T-cell (primary cell): ENCODE measurements at regions not wholly inside any gene's neighbourhood (a gene's known extent, or its start where the extent isn't known, plus 50 kb on each side); places are given as distances from the start of the nearest gene placed in this dataset.

Experiments
- ATAC-seq, 4 experiments: fragments of 200-7000 bp in 3 of 4; fragments of 150-1000 bp in 1 of 4; cut with Tn5 transposase; replicated peaks in 1 of 4; 1 replicate in 3 of 4; 2 replicates in 1 of 4; pipeline ENCODE4 v1.10.0; 2021; ENCODE audit warnings: moderate library complexity in 3 of 4, mild to moderate bottlenecking in 2 of 4, moderate number of reproducible peaks in 1 of 4
- CTCF ChIA-PET, 2 donors: fragments of 300-600 bp; sonication (Branson Sonifier 250); formaldehyde crosslinking; loops; one replicate each; lab custom pipeline; 2022; ENCODE audit warnings: antibody characterized with exemption in 2 of 2; lab: Charles Lee
- POLR2A ChIA-PET, 2 donors: fragments of 300-600 bp; sonication (Branson Sonifier 250); formaldehyde crosslinking; loops; one replicate each; lab custom pipeline; 2022; ENCODE audit warnings: antibody characterized with exemption in 2 of 2; lab: Charles Lee
- DNase-seq, 35 experiments: peaks; one replicate each; pipeline versions ENCODE4 v3.0.0 to v3.0.0-alpha.2; 2013 to 2023
- H3K27ac ChIP-seq: one replicate; pipeline ENCODE4 v1.5.1; 2013; ENCODE audit warnings: low read length
- H3K27me3 ChIP-seq, 2 experiments: replicated peaks in 1 of 2; 1 replicate in 1 of 2; 2 replicates in 1 of 2; pipeline versions ENCODE4 v1.6.1 to v1.7.0; 2013; ENCODE audit warnings: low read length in 1 of 2, mixed read lengths in 1 of 2; ENCODE audit not compliant: control insufficient read depth in 2 of 2, insufficient read depth in 2 of 2; ENCODE audit errors: extremely low read depth in 1 of 2
- H3K36me3 ChIP-seq, 2 donors: 1 replicate in 1 of 2; 2 replicates in 1 of 2; pipeline versions ENCODE4 v1.6.1 to v1.7.0; 2013; ENCODE audit warnings: low read length in 1 of 2; ENCODE audit not compliant: control insufficient read depth in 2 of 2, insufficient read depth in 1 of 2; ENCODE audit errors: extremely low read depth in 1 of 2
- H3K4me1 ChIP-seq, 2 experiments: 1 replicate in 1 of 2; 2 replicates in 1 of 2; pipeline versions ENCODE4 v1.6.1 to v1.7.0; 2013; ENCODE audit warnings: low read length in 2 of 2, mixed read lengths in 1 of 2; ENCODE audit not compliant: insufficient read depth in 2 of 2, control insufficient read depth in 1 of 2; ENCODE audit errors: extremely low read depth in 1 of 2
- H3K4me3 ChIP-seq, 2 donors: 1 replicate in 1 of 2; 2 replicates in 1 of 2; pipeline versions ENCODE4 v1.5.1 to v1.7.0; 2013; ENCODE audit warnings: mild to moderate bottlenecking in 2 of 2, low read length in 1 of 2, moderate library complexity in 1 of 2; ENCODE audit not compliant: control insufficient read depth in 1 of 2; ENCODE audit errors: extremely low read depth in 1 of 2
- H3K9me3 ChIP-seq: 2 replicates; pipeline ENCODE4 v1.7.0; 2013
- H3K27ac Mint-ChIP-seq, 2 donors: one replicate each; pipeline ENCODE4 v1.8.0; 2020 to 2021; ENCODE audit warnings: mild to moderate bottlenecking in 2 of 2, mixed read lengths in 2 of 2
- H3K27me3 Mint-ChIP-seq, 2 donors: one replicate each; pipeline ENCODE4 v1.8.0; 2021 to 2022; ENCODE audit warnings: mixed read lengths in 2 of 2
- H3K36me3 Mint-ChIP-seq: one replicate; pipeline ENCODE4 v1.8.0; 2021; ENCODE audit warnings: mixed read lengths
- H3K4me1 Mint-ChIP-seq, 3 donors: one replicate each; pipeline ENCODE4 v1.8.0; 2020 to 2022; ENCODE audit warnings: mixed read lengths in 3 of 3, mild to moderate bottlenecking in 1 of 3
- H3K4me3 Mint-ChIP-seq, 3 donors: one replicate each; pipeline ENCODE4 v1.8.0; 2020 to 2022; ENCODE audit warnings: mild to moderate bottlenecking in 3 of 3, mixed read lengths in 3 of 3, moderate library complexity in 3 of 3
- H3K9me3 Mint-ChIP-seq, 3 donors: one replicate each; pipeline ENCODE4 v1.8.0; 2020 to 2022; ENCODE audit warnings: mixed read lengths in 3 of 3
- WGBS: methylation state at CpG from one replicate; pipeline ENCODE4 v1.1.5; 2013; ENCODE audit warnings: missing lambda C conversion rate; ENCODE audit not compliant: insufficient coverage; 5-methylcytosine and 5-hydroxymethylcytosine counted together

DNA sequence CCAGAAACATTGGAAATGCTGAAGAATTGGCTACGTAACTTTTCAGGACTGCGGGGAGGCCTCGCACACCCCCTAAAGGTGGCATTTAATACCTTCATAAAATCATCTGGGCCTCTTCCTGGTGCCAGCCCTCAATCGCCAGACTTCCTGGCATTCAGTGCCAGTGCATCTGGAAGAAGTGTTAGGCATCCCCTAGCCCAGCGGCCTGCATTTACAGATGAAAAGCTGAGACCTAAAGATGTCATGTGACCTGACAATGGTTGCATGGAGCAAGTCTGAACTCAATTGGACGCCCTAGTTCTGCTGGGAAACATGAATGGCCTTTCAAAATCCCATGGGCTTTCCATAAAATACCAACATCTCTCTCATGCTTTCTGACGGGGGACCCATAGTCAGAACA, 81.0 kb upstream of the TMEM45B start:
- 88% methylated on average over 4 of the region's 7 CpGs for WGBS
- no peak overlapping the region for H3K4me3 ChIP-seq
- ATAC-seq (no peak), DNase-seq (no peak)
- H3K4me1 Mint-ChIP-seq: no peaks in the 10 kb centered on the region
- H3K27ac ChIP-seq: no peak overlapping the region
- no peak overlapping the region for H3K4me3 Mint-ChIP-seq
- ChIA-PET POLR2A (no interaction called here), CTCF (no interaction called here)
- no peaks in the 10 kb centered on the region for H3K36me3 ChIP-seq
- no peak overlapping the region for H3K27ac Mint-ChIP-seq
- peaks cover 7 to 36% of the 10 kb centered on the region in 2 donors for H3K27me3 Mint-ChIP-seq
- H3K27me3 ChIP-seq: peaks cover 0 to 3% of the 10 kb centered on the region in 2 experiments
- no peaks in the 10 kb centered on the region for H3K36me3 Mint-ChIP-seq
- no peaks in the 10 kb centered on the region for H3K9me3 Mint-ChIP-seq
- H3K9me3 ChIP-seq: no peaks in the 10 kb centered on the region
- H3K4me1 ChIP-seq: no peaks in the 10 kb centered on the region

DNA sequence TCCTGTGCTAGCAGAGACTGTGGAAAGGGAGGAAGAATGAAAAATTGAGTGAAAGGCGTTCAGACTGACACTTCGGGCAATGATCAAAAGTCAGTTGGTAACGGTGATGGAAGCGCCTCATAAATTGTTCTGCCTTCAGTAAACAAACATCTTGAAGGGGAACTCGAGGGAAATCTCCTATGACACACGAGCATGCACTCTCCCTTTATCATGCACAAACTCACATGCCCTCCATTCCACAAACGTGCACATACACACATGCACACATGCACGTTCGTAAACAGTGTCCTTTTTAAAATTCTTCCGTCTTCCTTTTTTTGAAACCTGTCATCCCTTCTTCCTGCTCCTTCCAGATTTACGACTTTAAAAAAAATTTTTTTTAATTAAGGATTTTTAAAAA, 77.8 kb upstream of the TMEM45B start:
- H3K27ac ChIP-seq: no peak overlapping the region
- Mint-ChIP-seq H3K36me3 (no peaks in the 10 kb centered on the region), H3K27me3 (peaks cover 7 to 24% of the 10 kb centered on the region in 2 donors), H3K4me1 (no peaks in the 10 kb centered on the region), H3K9me3 (no peaks in the 10 kb centered on the region), H3K4me3 (no peak overlapping the region), H3K27ac (no peak overlapping the region)
- no peaks in the 10 kb centered on the region for H3K4me1 ChIP-seq
- no peak for DNase-seq
- 49% methylated on average over 9 of the region's 11 CpGs for WGBS
- ATAC-seq: no peak
- H3K27me3 ChIP-seq: no peaks in the 10 kb centered on the region
- no peak overlapping the region for H3K4me3 ChIP-seq
- ChIA-PET CTCF (no interaction called here), POLR2A (no interaction called here)
- no peaks in the 10 kb centered on the region for H3K9me3 ChIP-seq
- no peaks in the 10 kb centered on the region for H3K36me3 ChIP-seq

DNA sequence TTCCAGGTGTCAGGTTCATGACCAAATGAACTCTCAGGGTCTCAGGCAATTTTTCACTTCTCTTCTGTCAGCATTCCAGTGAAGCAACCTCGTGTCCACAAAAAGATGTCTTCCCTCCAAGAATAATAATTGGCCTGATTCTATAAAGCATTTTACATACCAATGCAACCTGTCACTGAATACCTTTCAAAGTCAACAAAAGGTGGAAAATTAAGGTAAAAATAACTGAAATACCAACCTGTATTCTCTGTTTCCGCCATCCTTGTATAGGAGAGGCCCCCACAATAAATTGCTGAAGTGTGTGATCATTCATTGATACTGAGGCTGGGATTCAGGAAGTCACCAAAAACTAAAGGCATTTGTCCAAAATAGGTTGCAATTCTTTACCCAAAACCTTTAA, 77.4 kb upstream of the TMEM45B start:
- CTCF ChIA-PET: no interaction called here
- no peaks in the 10 kb centered on the region for H3K4me1 ChIP-seq
- no peak overlapping the region for H3K4me3 Mint-ChIP-seq

DNA sequence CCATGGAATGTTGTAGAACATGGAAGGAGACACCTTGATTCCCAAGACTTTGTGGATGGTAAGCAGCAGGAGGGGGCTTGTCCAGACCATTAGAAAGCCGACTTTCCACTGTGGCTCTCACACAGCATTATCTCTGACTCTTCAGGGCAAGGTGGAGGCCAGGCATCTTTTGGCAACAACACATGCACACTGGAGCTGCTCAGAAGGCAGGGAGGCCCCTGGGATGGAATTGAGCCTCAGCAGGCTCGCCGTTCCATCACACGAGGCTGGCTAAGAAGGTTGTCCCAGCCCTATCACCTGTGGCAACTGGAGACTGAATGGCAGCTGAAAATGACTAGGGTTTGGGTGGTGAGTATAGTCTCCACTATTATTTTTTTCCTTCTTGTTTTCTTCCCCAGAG, 76.3 kb upstream of the TMEM45B start:
- H3K4me1 ChIP-seq: no peaks in the 10 kb centered on the region
- no peaks in the 10 kb centered on the region for H3K9me3 ChIP-seq
- no peaks in the 10 kb centered on the region for H3K27me3 ChIP-seq
- Mint-ChIP-seq H3K27ac (no peak overlapping the region), H3K4me3 (no peak overlapping the region), H3K4me1 (no peaks in the 10 kb centered on the region), H3K36me3 (no peaks in the 10 kb centered on the region), H3K9me3 (no peaks in the 10 kb centered on the region), H3K27me3 (peaks cover 0 to 12% of the 10 kb centered on the region in 2 donors)
- no peak overlapping the region for H3K27ac ChIP-seq
- ChIA-PET POLR2A (no interaction called here), CTCF (interaction anchor here in 1 of 2 donors (0.6 kb wide), 2 partner anchors 12 to 722 kb away, joined by 3 read pairs; no protein-coding TSS in a partner anchor)
- ATAC-seq (no peak), DNase-seq (no peak)
- 87% methylated on average over 3 of the region's 4 CpGs for WGBS
- no peaks in the 10 kb centered on the region for H3K36me3 ChIP-seq
- H3K4me3 ChIP-seq: no peak overlapping the region

More for the DNA sequence above, 77.4 kb upstream of the TMEM45B start:
- DNase-seq: no peak
- no peaks in the 10 kb centered on the region for H3K36me3 ChIP-seq
- Mint-ChIP-seq H3K27me3 (peaks cover 7 to 23% of the 10 kb centered on the region in 2 donors), H3K36me3 (no peaks in the 10 kb centered on the region), H3K4me1 (no peaks in the 10 kb centered on the region), H3K9me3 (no peaks in the 10 kb centered on the region), H3K27ac (no peak overlapping the region)
- no peak overlapping the region for H3K27ac ChIP-seq
- POLR2A ChIA-PET: no interaction called here
- no CpG with 5 or more reads among the region's 2 CpGs for WGBS
- H3K27me3 ChIP-seq: no peaks in the 10 kb centered on the region
- no peak for ATAC-seq
- H3K9me3 ChIP-seq: no peaks in the 10 kb centered on the region
- no peak overlapping the region for H3K4me3 ChIP-seq

DNA sequence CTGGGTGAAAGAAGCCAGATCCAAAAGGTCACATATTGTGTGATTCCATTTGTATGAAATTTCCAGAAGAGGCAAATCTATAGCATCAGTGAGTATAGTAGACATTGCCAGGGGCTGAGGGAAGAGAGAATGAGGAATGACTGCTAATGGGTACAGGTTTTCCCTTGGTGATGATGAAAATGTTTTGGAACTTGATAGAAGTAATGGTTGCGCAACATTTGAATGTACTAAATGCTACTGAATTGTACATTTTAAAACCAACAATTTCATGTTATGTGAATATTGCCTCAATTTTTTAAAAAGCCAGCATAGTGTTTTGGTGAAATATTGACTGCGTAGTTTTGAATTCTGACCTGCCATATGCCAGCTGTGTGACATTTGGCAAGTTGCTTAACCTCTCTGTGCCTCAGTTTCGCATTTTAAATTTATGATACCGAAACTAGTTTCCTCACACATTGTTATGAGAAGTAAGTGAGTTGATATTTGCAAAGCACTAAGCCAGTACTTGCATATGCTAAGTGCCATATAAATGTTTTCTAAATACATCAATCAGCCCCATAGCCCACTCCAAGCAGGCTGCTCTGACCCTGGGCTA, 75.4 kb upstream of the TMEM45B start:
- Mint-ChIP-seq H3K27ac (no peak overlapping the region), H3K27me3 (peaks cover 0 to 9% of the 10 kb centered on the region in 2 donors), H3K9me3 (no peaks in the 10 kb centered on the region), H3K4me1 (no peaks in the 10 kb centered on the region), H3K36me3 (no peaks in the 10 kb centered on the region), H3K4me3 (no peak overlapping the region)
- ChIA-PET CTCF (no interaction called here), POLR2A (no interaction called here)
- H3K4me3 ChIP-seq: no peak overlapping the region
- no peaks in the 10 kb centered on the region for H3K4me1 ChIP-seq
- no peaks in the 10 kb centered on the region for H3K9me3 ChIP-seq
- DNase-seq (no peak), ATAC-seq (no peak)
- no peaks in the 10 kb centered on the region for H3K27me3 ChIP-seq
- H3K27ac ChIP-seq: no peak overlapping the region
- no CpG with 5 or more reads among the region's 4 CpGs for WGBS
- H3K36me3 ChIP-seq: no peaks in the 10 kb centered on the region

DNA sequence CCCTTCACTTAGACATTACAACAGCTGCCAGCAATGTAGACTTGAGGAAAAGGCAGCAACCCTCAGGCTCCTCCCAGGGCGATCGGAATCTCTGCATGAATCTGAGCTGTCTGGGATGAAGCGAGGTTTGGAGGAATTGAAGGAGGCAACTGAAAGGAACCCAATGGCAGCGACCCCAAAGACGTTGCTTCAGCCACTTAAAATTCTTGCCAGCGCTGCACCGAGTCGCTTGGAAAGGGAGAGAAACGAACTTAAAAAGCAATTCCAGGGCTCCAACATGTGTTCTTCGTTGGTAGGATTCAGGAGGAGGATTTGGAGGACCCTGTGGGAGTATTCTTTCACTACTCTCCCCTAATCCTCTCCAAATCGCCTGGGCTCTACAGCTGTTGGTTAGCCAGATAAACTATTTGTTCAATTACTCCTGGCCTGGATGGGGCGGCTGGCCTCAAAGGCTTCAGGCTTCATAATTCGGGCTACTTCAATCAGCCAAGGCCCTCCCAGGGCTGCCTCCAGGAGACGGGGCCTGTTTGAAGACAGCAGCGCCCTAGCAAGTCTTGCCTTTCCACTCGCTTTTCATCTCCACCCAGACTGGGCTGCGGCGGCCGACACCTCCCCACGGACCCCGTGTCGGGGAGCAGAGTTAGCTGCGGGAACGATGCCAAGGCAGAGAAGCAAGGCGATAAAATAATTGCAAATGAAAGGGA, 72.4 kb upstream of the TMEM45B start:
- Histone ChIP-seq H3K9me3 (no peaks in the 10 kb centered on the region), H3K4me1 (no peaks in the 10 kb centered on the region), H3K27ac (no peak overlapping the region), H3K27me3 (peaks cover 0 to 3% of the 10 kb centered on the region in 2 experiments), H3K4me3 (no peak overlapping the region), H3K36me3 (no peaks in the 10 kb centered on the region)
- Mint-ChIP-seq H3K4me1 (no peaks in the 10 kb centered on the region), H3K9me3 (no peaks in the 10 kb centered on the region), H3K4me3 (no peak overlapping the region), H3K36me3 (no peaks in the 10 kb centered on the region), H3K27me3 (peaks cover 0 to 9% of the 10 kb centered on the region in 2 donors), H3K27ac (no peak overlapping the region)
- ATAC-seq (no peak), DNase-seq (no peak)
- ChIA-PET CTCF (interaction anchor here in 1 of 2 donors (0.6 kb wide), 1 partner anchor 389 kb away, joined by 3 read pairs; no protein-coding TSS in a partner anchor), POLR2A (no interaction called here)
- WGBS: 83% methylated on average over 17 of the region's 25 CpGs
